ELR (cell line): ENCODE measurements at regions not wholly inside any gene's neighbourhood (a gene's known extent, or its start where the extent isn't known, plus 50 kb on each side); places are given as distances from the start of the nearest gene placed in this dataset.
A peak's percentile ranks its signal among the peaks of the same experiment; 100 is the strongest.

Experiments
- DNase-seq: peaks from one replicate; pipeline ENCODE4 v3.0.0-alpha.2; 2015; ENCODE audit warnings: low read depth

DNA sequence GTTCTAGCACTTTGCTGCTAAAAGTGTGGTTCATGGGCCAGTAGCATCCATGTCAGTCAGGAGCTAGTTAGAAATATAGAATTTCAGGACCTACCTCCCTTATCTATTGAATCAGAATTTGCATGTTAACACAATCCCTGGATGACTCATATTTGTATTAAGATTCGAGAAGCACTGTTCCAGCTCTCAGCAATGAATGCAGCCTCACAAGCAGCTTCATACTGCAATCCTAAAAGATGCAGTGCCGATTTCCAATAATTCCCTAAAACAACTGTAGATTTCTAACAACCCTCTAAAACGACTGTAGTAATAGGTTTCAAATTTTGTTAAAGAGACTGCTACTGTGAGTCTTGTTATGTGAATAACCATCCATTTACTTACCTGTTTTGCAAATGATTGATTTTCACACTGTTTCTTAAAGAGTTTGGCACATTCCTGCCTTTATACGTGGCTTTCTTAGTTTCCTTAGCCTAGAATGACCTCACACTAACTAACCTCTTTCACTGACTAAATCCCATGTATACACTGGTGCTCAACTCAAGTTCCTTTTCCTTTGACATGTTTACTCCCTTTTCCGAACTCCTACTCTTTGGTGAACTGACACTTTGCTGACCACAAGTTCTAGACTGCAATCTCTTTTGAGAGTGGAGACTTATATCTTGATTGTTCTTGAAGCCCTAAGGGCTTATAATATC is 511.8 kb downstream of the METTL15 start:
- peak; percentile 84 for DNase-seq

DNA sequence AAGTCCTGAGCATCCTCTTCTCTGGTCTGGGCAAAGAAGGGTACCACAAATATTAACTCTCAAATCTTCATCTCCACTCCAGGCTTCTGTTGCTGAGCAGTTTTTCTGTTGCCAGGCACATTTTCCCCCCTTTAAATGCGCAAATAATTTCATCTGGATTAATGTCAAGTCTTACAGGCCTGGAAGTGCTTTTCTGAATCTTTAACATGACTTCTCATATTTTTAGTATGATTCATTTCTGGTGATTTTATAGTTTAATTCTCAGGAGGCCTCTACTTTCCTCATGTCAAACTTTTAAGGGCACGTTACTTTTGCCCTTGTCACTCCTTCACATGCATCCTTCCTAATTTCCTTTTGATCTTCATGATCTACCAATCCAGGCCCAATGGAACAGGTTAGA is 510.2 kb downstream of the METTL15 start:
- DNase-seq = peak; percentile 51

GRCh38 chr11:28616160-28616965 is 508.2 kb downstream of the METTL15 start:
- no peak for DNase-seq

GRCh38 chr11:28615542-28615941 is 507.4 kb downstream of the METTL15 start:
- DNase-seq = no peak

DNA sequence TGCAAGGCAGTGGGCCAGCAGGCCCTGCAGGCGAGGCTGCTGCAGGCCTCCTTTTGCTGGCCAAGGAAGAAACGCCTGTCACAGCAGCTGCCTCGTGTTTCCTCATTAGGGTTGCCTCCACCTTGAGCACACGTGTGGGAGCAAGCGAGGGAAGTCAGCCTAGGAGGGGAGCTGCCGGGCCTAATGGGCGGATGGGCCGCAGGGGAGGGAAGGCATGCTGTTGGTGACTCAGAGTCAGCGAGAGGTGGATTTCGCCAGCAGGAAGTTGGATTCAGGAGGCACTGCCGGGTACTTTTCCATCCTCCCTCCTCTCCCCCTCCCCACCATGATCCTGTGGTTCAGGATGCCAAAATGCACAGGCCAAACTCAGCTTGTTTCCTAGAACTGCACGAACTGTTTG is 498.7 kb downstream of the METTL15 start:
- peak; percentile 25 for DNase-seq

- DNase-seq = no peak
These were observed 491.5 kb downstream of the METTL15 start for GRCh38 chr11:28599656-28600055.

DNA sequence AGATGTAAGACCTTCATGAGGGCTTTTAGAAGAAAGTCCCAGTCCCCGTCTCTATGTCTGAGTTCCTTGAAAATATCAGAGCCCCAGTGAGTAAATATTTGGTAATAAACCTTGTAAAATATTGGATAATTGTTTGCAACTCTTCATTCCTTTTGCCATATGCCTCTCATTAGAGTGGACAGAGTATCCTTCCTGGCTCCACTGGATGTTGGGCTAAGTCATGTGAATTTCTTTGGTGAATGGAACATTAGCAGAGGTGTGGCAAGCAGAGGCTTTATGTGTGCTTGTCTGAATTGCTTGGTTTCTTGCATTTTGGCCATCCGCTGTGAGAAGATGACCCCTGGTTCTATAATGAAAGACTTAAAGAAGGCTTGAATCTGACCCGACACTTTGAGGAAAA is 490.3 kb downstream of the METTL15 start:
- no peak for DNase-seq

- no peak for DNase-seq
These were observed 488.6 kb downstream of the METTL15 start for GRCh38 chr11:28596816-28597215.

DNA sequence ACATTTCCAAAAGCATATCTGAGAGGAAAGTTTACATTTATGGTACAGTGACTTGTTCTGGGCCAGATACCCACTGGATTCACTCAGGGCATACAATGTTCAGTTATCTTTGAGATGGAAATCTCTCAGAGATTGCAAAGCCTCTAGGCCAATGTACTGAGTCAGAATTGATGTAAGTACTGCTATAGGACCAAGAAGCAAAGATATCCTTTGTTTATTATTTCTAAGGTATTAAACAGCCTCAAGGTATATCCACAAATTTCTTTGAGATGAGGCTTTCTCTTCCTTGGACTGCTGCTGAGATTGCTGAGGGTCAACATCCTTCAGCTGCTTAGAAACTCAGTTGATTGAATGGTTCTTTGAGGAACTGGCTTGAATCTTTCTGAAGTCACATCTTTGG is 484.0 kb downstream of the METTL15 start:
- DNase-seq = peak; percentile 36

- DNase-seq = peak; percentile 54
These were observed 476.8 kb downstream of the METTL15 start for GRCh38 chr11:28584992-28585391.

DNA sequence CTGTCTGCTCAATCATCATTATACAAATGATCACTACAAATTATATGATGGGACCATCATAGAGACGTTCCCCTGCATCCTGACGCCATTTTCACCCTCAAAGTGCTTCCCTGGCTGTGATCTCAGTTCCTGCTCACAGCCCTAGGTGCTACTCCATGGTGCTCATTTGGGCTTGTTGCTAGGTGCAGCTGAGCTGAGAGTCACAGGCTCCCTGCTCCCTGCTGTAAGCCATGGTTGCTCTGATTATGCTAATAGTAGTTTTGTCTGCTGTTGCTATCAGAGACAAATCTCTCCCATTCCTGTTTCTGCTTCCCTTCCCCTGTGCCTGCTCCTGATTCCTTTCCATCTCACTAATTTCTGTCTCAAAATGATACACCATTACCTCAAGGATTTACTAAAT is 474.3 kb downstream of the METTL15 start:
- no peak for DNase-seq

DNA sequence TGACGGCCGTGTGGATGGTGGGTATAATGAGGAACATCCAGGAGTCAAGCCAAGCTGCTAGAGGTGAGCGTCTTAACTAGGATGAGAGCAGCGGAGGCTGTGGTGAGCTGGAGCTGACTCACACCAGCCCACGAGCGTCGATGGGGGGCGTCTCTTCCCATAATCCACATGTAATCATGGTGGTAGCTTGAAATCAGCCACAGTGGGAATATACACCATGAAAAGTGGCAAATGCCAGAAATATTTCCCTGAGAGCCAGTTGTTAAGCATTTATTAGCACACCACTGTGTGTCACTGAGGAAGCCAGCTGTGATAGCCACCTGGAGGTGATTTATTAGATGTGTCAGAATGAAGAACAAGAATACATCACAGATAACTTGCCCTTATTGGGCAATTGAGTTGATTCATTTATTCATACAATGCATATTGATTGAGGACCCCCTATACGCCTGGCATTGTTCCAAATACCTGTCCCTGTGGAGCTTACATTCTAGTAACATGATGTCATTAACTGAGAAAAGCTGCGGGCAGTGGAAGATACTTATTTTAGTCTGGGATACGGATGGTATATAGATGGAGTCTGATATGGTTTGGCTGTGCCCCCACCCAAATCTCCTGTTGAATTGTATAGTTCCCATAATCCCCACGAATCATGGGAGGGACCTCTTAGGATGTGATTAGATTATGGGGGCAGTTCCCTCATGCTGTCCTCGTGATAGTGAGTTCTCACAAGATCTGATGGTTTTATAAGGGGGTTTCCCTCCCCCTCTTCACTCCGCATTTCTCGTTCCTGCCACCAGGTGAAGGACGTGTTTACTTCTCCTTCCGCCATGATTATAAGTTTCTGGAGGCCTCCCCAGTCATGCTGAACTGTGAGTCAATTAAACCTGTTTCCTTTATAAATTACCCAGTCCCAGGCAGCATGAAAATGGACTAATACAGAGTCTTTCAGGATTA is 473.4 kb downstream of the METTL15 start:
- DNase-seq = peak; percentile 70

GRCh38 chr11:28571371-28571770 is 463.2 kb downstream of the METTL15 start:
- no peak for DNase-seq

DNA sequence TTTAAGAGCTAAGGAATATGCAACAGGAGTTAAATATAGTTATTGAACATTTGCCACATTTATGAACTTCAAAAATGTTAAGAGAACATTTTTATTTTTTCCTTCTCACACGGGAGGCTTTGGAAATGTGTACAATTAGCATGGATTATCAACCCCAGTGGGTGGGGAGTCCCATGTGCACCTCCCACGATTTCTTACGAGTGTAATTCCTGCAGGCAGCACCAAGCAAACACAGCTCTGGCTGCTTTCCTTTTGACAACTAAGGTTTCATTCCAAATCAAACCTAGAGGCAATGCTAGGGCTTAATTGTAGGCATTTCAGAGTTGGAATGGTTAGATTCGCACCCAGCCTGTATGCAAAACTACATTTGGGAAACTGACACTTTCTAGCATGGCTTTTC is 460.9 kb downstream of the METTL15 start:
- DNase-seq = no peak

GRCh38 chr11:28566339-28567089 is 458.3 kb downstream of the METTL15 start:
- DNase-seq = peak; percentile 97

DNA sequence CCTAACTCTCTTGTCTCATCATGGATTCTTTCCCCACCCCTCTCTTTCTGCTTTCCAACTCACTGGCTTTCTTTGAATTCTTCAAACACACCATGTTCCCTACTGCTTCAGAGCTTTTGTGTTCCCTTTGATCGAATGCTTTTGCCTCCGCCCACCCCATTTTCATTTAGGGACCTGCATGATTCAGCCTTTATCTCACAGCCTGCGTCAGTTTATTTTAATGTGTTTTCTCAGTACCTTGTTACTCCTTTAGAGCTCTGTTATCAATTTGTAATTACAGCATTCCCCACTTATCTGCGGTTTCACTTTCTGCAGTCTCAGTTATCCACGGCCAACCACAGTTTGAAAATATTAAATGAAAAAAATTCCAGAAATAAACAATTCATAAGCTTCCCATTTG is 451.3 kb downstream of the METTL15 start:
- no peak for DNase-seq

- DNase-seq = no peak
These were observed 439.1 kb downstream of the METTL15 start for GRCh38 chr11:28547321-28547741.

DNA sequence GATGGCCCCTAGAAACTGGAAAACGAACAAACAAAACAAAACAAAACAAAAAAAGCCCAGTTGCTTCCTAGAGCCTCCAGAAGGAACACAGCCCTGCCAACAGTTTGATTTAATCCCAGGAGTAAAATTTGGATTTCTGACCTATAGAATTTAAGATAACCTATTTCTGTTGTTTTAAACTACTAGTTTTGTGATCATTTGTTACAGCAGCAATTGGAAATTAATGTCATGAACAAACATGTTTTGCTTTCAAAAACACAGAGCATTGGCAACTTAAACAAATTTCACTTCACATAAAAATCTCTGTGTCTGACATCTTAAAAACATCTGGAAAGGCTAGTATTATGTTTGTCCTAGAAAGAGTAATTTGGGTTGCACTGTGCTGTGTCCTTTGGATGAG is 437.3 kb downstream of the METTL15 start:
- DNase-seq = no peak

- no peak for DNase-seq
These were observed 434.4 kb downstream of the METTL15 start for GRCh38 chr11:28542561-28542960.

GRCh38 chr11:28539239-28540030 is 431.2 kb downstream of the METTL15 start:
- peak; percentile 18 for DNase-seq

DNA sequence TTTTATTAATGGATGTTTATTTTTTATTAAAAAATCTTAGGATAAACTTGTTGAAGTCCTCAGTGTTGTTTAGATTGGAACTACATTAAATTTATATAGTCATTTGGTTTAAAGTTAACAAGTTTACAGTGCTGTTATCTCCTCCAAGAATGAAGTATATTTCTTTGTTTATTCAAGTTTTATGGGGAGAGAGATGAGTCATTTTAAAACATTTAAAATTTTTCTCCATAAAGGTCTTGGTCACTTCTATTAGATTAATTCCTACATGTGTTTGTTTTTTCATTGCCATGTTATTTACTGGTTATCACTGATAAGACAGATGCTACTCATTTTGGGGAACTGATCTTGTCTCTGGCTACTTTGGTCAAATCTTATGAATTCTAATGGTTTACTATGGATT is 429.6 kb downstream of the METTL15 start:
- DNase-seq = peak; percentile 52
